H1 (cell line): ENCODE measurements at regions not wholly inside any gene's neighbourhood (a gene's known extent, or its start where the extent isn't known, plus 50 kb on each side); places are given as distances from the start of the nearest gene placed in this dataset.

Experiments used
- BCL11A ChIP-seq, 2 experiments: IDR thresholded peaks; one replicate each; pipeline ENCODE4 v1.6.1; 2011; ENCODE audit warnings: low read depth in 2 of 2, low read length in 2 of 2, mild to moderate bottlenecking in 2 of 2
- RAD21 ChIP-seq, 2 experiments: IDR thresholded peaks in 1 of 2; conservative IDR thresholded peaks in 1 of 2; 2 replicates each; pipeline ENCODE4 v1.6.1; 2011; ENCODE audit warnings: low read depth in 2 of 2, low read length in 2 of 2, improper control_type of control experiment in 1 of 2, inconsistent platforms in 1 of 2, mild to moderate bottlenecking in 1 of 2, moderate library complexity in 1 of 2
- RNF2 ChIP-seq: fragments of 200-900, 300-1000 bp; sonication (generic); IDR thresholded peaks from 2 replicates; pipeline ENCODE4 v1.7.1; 2016; ENCODE audit warnings: borderline replicate concordance, low read depth, mild to moderate bottlenecking, antibody characterized with exemption, low read length; ENCODE audit not compliant: poor library complexity, severe bottlenecking; ENCODE audit errors: missing control alignments
- SAP30 ChIP-seq: fragments of 300-600 bp; sonication (generic); IDR thresholded peaks from 2 replicates; pipeline ENCODE4 v1.7.1; 2012; ENCODE audit warnings: low read length, moderate library complexity, mild to moderate bottlenecking, inconsistent platforms; ENCODE audit not compliant: insufficient read depth, insufficient replicate concordance
- TAF7 ChIP-seq: optimal IDR thresholded peaks from 2 replicates; pipeline ENCODE3; 2011; ENCODE audit warnings: low read depth, mild to moderate bottlenecking, inconsistent platforms, low read length, moderate library complexity, borderline replicate concordance

DNA sequence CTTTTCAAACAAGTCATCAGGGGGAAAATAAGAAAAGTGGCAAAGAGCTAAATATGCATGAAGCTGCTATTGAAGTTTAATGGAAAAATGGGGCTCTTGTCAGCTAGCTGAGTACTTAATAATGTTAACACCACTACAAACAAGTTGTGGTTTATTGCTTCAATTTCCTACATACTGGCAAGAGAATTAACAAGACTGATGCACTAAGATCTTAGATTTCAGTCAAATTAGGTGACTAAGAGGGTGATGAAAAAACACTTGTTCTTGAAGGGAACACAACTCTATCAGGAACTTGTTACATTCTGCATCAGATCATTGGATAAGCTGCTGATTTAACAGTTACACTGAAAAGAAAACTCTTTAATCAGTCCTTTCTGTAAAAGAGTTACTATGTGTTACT lies 234.6 kb upstream of the AFF2 start (continued):
- TF ChIP-seq RAD21 (IDR thresholded peaks at IDR 0.05 in 1 of 2, conservative IDR thresholded peaks at IDR 0.05 in 1 of 2; ENCODE audit: low read depth in 2 of 2, low read length in 2 of 2): no peak
- no peak for TF ChIP-seq TAF7
- TF ChIP-seq RNF2: no peak
- no peak for TF ChIP-seq BCL11A (IDR thresholded peaks at IDR 0.05; ENCODE audit: low read depth in 2 of 2, low read length in 2 of 2)
- no peak for TF ChIP-seq SAP30
- TF ChIP-seq, all 59 proteins: peak for 0
